SK-N-SH (cell line): ENCODE measurements at regions not wholly inside any gene's neighbourhood (a gene's known extent, or its start where the extent isn't known, plus 50 kb on each side); places are given as distances from the start of the nearest gene placed in this dataset.

Experiments
- CTCF ChIA-PET: fragments of 300-600, 350-600 bp; formaldehyde crosslinking; extraction: SDS; loops from one replicate; lab custom pipeline; 2021; lab: Yijun Ruan, JAX
- POLR2A ChIA-PET: fragments of 350-600 bp; sonication (Branson Sonifier 250); formaldehyde crosslinking; extraction: SDS; loops from one replicate; lab custom pipeline; 2020; ENCODE audit warnings: antibody characterized with exemption, inconsistent platforms; lab: Yijun Ruan, JAX
- DNase-seq: peaks from one replicate; pipeline ENCODE4 v3.0.0; 2012
- H2AFZ ChIP-seq: fragments of 200-600 bp; sonication (generic); 2 replicates; pipeline ENCODE4 v1.8.1; 2016; ENCODE audit warnings: antibody characterized with exemption, mild to moderate bottlenecking, low read depth
- H3F3A ChIP-seq: fragments of 200-600 bp; sonication (generic); replicated peaks from 2 replicates; pipeline ENCODE3; 2016; ENCODE audit warnings: antibody characterized with exemption, mild to moderate bottlenecking; ENCODE audit not compliant: insufficient read depth
- H3K27ac ChIP-seq, 2 experiments: fragments of 200-500 bp in 1 of 2; fragments of 200-600 bp in 1 of 2; sonication (Bioruptor generic) in 1 of 2; sonication (generic), shearing (Covaris generic) in 1 of 2; 2 replicates each; pipeline versions ENCODE4 v1.5.1 to v1.6.1; 2014 to 2016; ENCODE audit warnings: low read depth in 2 of 2, inconsistent platforms in 1 of 2, low read length in 1 of 2, mild to moderate bottlenecking in 1 of 2, mixed read lengths in 1 of 2
- H3K27me3 ChIP-seq: fragments of 200-600 bp; sonication (generic), shearing (Covaris generic); 2 replicates; pipeline ENCODE4 v1.6.1; 2016; ENCODE audit warnings: mixed run types; ENCODE audit not compliant: insufficient read depth
- H3K36me3 ChIP-seq, 2 experiments: fragments of 200-500 bp in 1 of 2; fragments of 200-600 bp in 1 of 2; sonication (Bioruptor generic) in 1 of 2; sonication (generic) in 1 of 2; replicated peaks in 1 of 2; 2 replicates each; pipeline versions ENCODE3 to v1.5.1; 2014 to 2016; ENCODE audit warnings: low read length in 1 of 2, mild to moderate bottlenecking in 1 of 2; ENCODE audit not compliant: insufficient read depth in 2 of 2, control insufficient read depth in 1 of 2
- H3K4me1 ChIP-seq, 2 experiments: fragments of 200-500 bp in 1 of 2; fragments of 200-600 bp in 1 of 2; sonication (Bioruptor generic) in 1 of 2; sonication (generic), shearing (Covaris generic) in 1 of 2; 2 replicates each; pipeline versions ENCODE4 v1.5.1 to v1.6.1; 2014 to 2016; ENCODE audit warnings: low read depth in 1 of 2, low read length in 1 of 2, mixed run types in 1 of 2; ENCODE audit not compliant: insufficient read depth in 2 of 2, control insufficient read depth in 1 of 2
- H3K4me2 ChIP-seq: fragments of 200-600 bp; sonication (generic), shearing (Covaris generic); 2 replicates; pipeline ENCODE4 v1.6.1; 2017; ENCODE audit warnings: mixed run types
- H3K4me3 ChIP-seq, 2 experiments: fragments of 200-500 bp in 1 of 2; fragments of 200-600 bp in 1 of 2; sonication (Bioruptor generic) in 1 of 2; sonication (generic), shearing (Covaris generic) in 1 of 2; 2 replicates each; pipeline versions ENCODE4 v1.5.1 to v1.8.1; 2014 to 2016; ENCODE audit warnings: low read depth in 2 of 2, inconsistent platforms in 1 of 2, low read length in 1 of 2, mild to moderate bottlenecking in 1 of 2, mixed read lengths in 1 of 2, moderate library complexity in 1 of 2
- H3K79me2 ChIP-seq: fragments of 200-600 bp; sonication (generic); 2 replicates; pipeline ENCODE4 v1.8.1; 2017; ENCODE audit warnings: mild to moderate bottlenecking; ENCODE audit not compliant: insufficient read depth
- H3K9ac ChIP-seq: fragments of 200-600 bp; sonication (generic); 2 replicates; pipeline ENCODE4 v1.6.1; 2017; ENCODE audit warnings: mixed run types
- H3K9me2 ChIP-seq: fragments of 200-600 bp; sonication (generic); 2 replicates; pipeline ENCODE4 v1.6.1; 2017; ENCODE audit warnings: mixed run types
- H3K9me3 ChIP-seq: fragments of 200-600 bp; sonication (generic); 2 replicates; pipeline ENCODE4 v1.6.1; 2017; ENCODE audit warnings: mixed run types, mild to moderate bottlenecking, moderate library complexity
- H4K20me1 ChIP-seq: fragments of 200-600 bp; sonication (generic); 2 replicates; pipeline ENCODE4 v1.6.1; 2017; ENCODE audit warnings: mild to moderate bottlenecking, mixed run types; ENCODE audit not compliant: insufficient read depth
- CHD2 ChIP-seq: fragments of 150-350 bp; IDR thresholded peaks from 2 replicates; pipeline ENCODE4 v1.6.1; 2018; ENCODE audit warnings: low read length; ENCODE audit not compliant: partially characterized antibody
- CTCF ChIP-seq: fragments of 200-600 bp; sonication (generic); IDR thresholded peaks from 2 replicates; pipeline ENCODE4 v1.6.1; 2017; ENCODE audit warnings: antibody characterized with exemption, mild to moderate bottlenecking, moderate library complexity
- ELF1 ChIP-seq: IDR thresholded peaks from 2 replicates; pipeline ENCODE4 v1.4.0; 2012
- EP300 ChIP-seq, 2 experiments: IDR thresholded peaks; 2 replicates each; pipeline versions ENCODE4 v1.4.0 to v1.6.1; 2012; ENCODE audit warnings: borderline replicate concordance in 1 of 2, low read depth in 1 of 2, low read length in 1 of 2
- FOSL2 ChIP-seq: IDR thresholded peaks from 2 replicates; pipeline ENCODE4 v1.4.0; 2012; ENCODE audit warnings: low read depth, mild to moderate bottlenecking, moderate library complexity, borderline replicate concordance
- JUND ChIP-seq: IDR thresholded peaks from 2 replicates; pipeline ENCODE4 v1.4.0; 2012
- MXI1 ChIP-seq: IDR thresholded peaks from 2 replicates; pipeline ENCODE4 v1.6.1; 2012; ENCODE audit warnings: mild to moderate bottlenecking, low read depth, low read length, improper control_type of control experiment
- POLR2AphosphoS5 ChIP-seq: IDR thresholded peaks from 2 replicates; pipeline ENCODE4 v1.6.1; 2012; ENCODE audit warnings: low read depth, low read length
- REST ChIP-seq: IDR thresholded peaks from 2 replicates; pipeline ENCODE4 v1.6.1; 2012; ENCODE audit warnings: mild to moderate bottlenecking, low read depth, low read length, moderate library complexity
- RFX5 ChIP-seq: IDR thresholded peaks from 2 replicates; pipeline ENCODE4 v1.6.1; 2012; ENCODE audit warnings: mild to moderate bottlenecking, improper control_type of control experiment, low read length
- SIN3A ChIP-seq: IDR thresholded peaks from 2 replicates; pipeline ENCODE4 v1.6.1; 2012; ENCODE audit warnings: low read depth, mild to moderate bottlenecking, low read length, moderate library complexity, borderline replicate concordance
- SMC3 ChIP-seq: IDR thresholded peaks from 2 replicates; pipeline ENCODE4 v1.6.1; 2012; ENCODE audit warnings: low read depth, low read length, improper control_type of control experiment
- TAF1 ChIP-seq: IDR thresholded peaks from 2 replicates; pipeline ENCODE4 v1.6.1; 2012; ENCODE audit warnings: low read depth, mild to moderate bottlenecking, low read length, moderate library complexity, borderline replicate concordance
- TCF12 ChIP-seq: IDR thresholded peaks from 2 replicates; pipeline ENCODE4 v1.4.0; 2012
- TEAD4 ChIP-seq: IDR thresholded peaks from 2 replicates; pipeline ENCODE4 v1.4.0; 2012; ENCODE audit warnings: mild to moderate bottlenecking, borderline replicate concordance; ENCODE audit not compliant: insufficient read depth
- USF2 ChIP-seq: fragments of 150-350 bp; IDR thresholded peaks from 2 replicates; pipeline ENCODE4 v1.6.1; 2017; ENCODE audit warnings: antibody characterized with exemption, low read length, low read depth, borderline replicate concordance
- YY1 ChIP-seq: IDR thresholded peaks from 2 replicates; pipeline ENCODE4 v1.4.0; 2012; ENCODE audit warnings: low read depth, mild to moderate bottlenecking
- WGBS: methylation state at CpG from one replicate; pipeline ENCODE4 v1.1.6; 2017; ENCODE audit warnings: low lambda C conversion rate; 5-methylcytosine and 5-hydroxymethylcytosine counted together

- Histone ChIP-seq H3K4me1 (peaks cover 6 to 18% of the 10 kb centered on the region in 2 experiments; a peak in 3 of 4 replicates), H3K36me3 (no peaks in the 10 kb centered on the region), H3K79me2 (no peaks in the 10 kb centered on the region), H3F3A (no peaks in the 10 kb centered on the region), H3K4me3 (no peak overlapping the region), H3K4me2 (no peak overlapping the region), H3K27ac (no peak overlapping the region; a peak in 1 of 4 replicates), H3K9ac (no peak overlapping the region), H3K27me3 (no peaks in the 10 kb centered on the region), H3K9me2 (no peaks in the 10 kb centered on the region), H3K9me3 (no peaks in the 10 kb centered on the region), H4K20me1 (no peaks in the 10 kb centered on the region), H2AFZ (no peak overlapping the region)
- TF ChIP-seq USF2 (no peak), REST (no peak), FOSL2 (no peak), POLR2AphosphoS5 (no peak), TCF12 (no peak), SMC3 (no peak), TAF1 (no peak), MXI1 (no peak), EP300 (IDR thresholded peaks at IDR 0.05; ENCODE audit: borderline replicate concordance in 1 of 2, low read depth in 1 of 2, low read length in 1 of 2) (no peak), JUND (no peak), CHD2 (no peak)
- 83% methylated on average over 3 of the region's 3 CpGs for WGBS
- ChIA-PET POLR2A (no interaction called here), CTCF (interaction anchor here (0.7 to 7.7 kb wide), 3 partner anchors 12 to 1661 kb away, joined by 3 to 72 read pairs (median 3); no protein-coding TSS in a partner anchor)
- DNase-seq, result no peak
These were observed 400.2 kb upstream of the DCN start for GRCh38 chr12:91582811-91583210.

- no peak overlapping the region for H3K4me2 ChIP-seq
- H3K27me3 ChIP-seq, result no peaks in the 10 kb centered on the region
- H3F3A ChIP-seq, result no peaks in the 10 kb centered on the region
- CTCF ChIA-PET, result interaction anchor here (0.6 to 7.7 kb wide), 12 partner anchors 11 to 1070 kb away, joined by 3 to 72 read pairs (median 6); partner anchors contain the start of gene BTG1
- POLR2A ChIA-PET, result interaction anchor here (0.7 to 2.0 kb wide), 8 partner anchors 56 to 1870 kb away, joined by 3 to 23 read pairs (median 4); partner anchors contain the start of gene BTG1
- H3K4me1 ChIP-seq, result peaks cover 9 to 23% of the 10 kb centered on the region in 2 experiments; a peak in 3 of 4 replicates
- no peaks in the 10 kb centered on the region for H3K9me3 ChIP-seq
- H3K79me2 ChIP-seq, result no peaks in the 10 kb centered on the region
- H2AFZ ChIP-seq, result no peak overlapping the region
- no peaks in the 10 kb centered on the region for H3K9me2 ChIP-seq
- DNase-seq, result no peak
- no peak overlapping the region for H3K4me3 ChIP-seq
- 34% methylated on average over 3 of the region's 3 CpGs for WGBS
- H3K36me3 ChIP-seq, result no peaks in the 10 kb centered on the region
- H3K27ac ChIP-seq, result peak overlapping the region in 1 of 2 experiments; percentile 99; a peak in 2 of 4 replicates
- H3K9ac ChIP-seq, result no peak overlapping the region
- no peaks in the 10 kb centered on the region for H4K20me1 ChIP-seq
- no peak for TF ChIP-seq JUND
- TF ChIP-seq SIN3A, result no peak
- TF ChIP-seq RFX5, result no peak
- no peak for TF ChIP-seq ELF1
- TF ChIP-seq SMC3, result no peak
- TF ChIP-seq CTCF, result no peak
- TF ChIP-seq YY1, result no peak
- TF ChIP-seq CHD2, result no peak
- TF ChIP-seq TAF1, result no peak
- no peak for TF ChIP-seq TEAD4
These were observed 397.1 kb upstream of the DCN start for GRCh38 chr12:91579516-91580263.
